ENCODE measurements at regions not wholly inside any gene's neighbourhood (a gene's known extent, or its start where the extent isn't known, plus 50 kb on each side); places are given as distances from the start of the nearest gene placed in this dataset.

- no peak for TF ChIP-seq EZH2 (IDR thresholded peaks at IDR 0.05)
- TF ChIP-seq CTCF (IDR thresholded peaks at IDR 0.05), result peak; percentile 62
- no peak overlapping the region for H3K27ac Mint-ChIP-seq
- peaks cover 12% of the 10 kb centered on the region for H3K27me3 Mint-ChIP-seq (ENCODE audit: insufficient read depth, low read depth)
Measured at GRCh38 chr17:36755586-36755985, 154.2 kb downstream of the MRM1 start.

GRCh38 chr17:36756695-36757094, 155.3 kb downstream of the MRM1 start:
- Histone ChIP-seq H3K9ac (no peak overlapping the region), H4K20me1 (ENCODE audit: low read depth) (no peaks in the 10 kb centered on the region), H3K27me3 (no peaks in the 10 kb centered on the region), H3K4me1 (no peaks in the 10 kb centered on the region), H3K4me2 (no peak overlapping the region), H3F3A (ENCODE audit: low read depth) (peaks cover 16% of the 10 kb centered on the region), H2AFZ (replicated peaks) (no peak overlapping the region), H3K27ac (no peak overlapping the region), H3K9me3 (ENCODE audit: low read depth) (no peaks in the 10 kb centered on the region), H3K4me3 (no peak overlapping the region), H3K36me3 (no peaks in the 10 kb centered on the region), H3K79me2 (ENCODE audit: low read depth) (no peaks in the 10 kb centered on the region)
- no peak overlapping the region for H3K27ac Mint-ChIP-seq
- peaks cover 5% of the 10 kb centered on the region for H3K9me3 Mint-ChIP-seq
- H3K36me3 Mint-ChIP-seq, result no peaks in the 10 kb centered on the region
- peaks cover 18% of the 10 kb centered on the region for H3K27me3 Mint-ChIP-seq (ENCODE audit: insufficient read depth, low read depth)
- peaks cover 6% of the 10 kb centered on the region for H3K4me1 Mint-ChIP-seq
- no peak for DNase-seq (ENCODE audit: low spot score)
- TF ChIP-seq EZH2phosphoT487 (IDR thresholded peaks at IDR 0.05) (no peak), EZH2 (IDR thresholded peaks at IDR 0.05) (no peak), CTCF (IDR thresholded peaks at IDR 0.05) (no peak)
- H3K4me3 Mint-ChIP-seq, result peak overlapping the region; percentile 6

More at GRCh38 chr17:36755586-36755985, 154.2 kb downstream of the MRM1 start:
- H4K20me1 ChIP-seq (ENCODE audit: low read depth), result no peaks in the 10 kb centered on the region
- H3K79me2 ChIP-seq (ENCODE audit: low read depth), result no peaks in the 10 kb centered on the region
- peaks cover 5% of the 10 kb centered on the region for H3K9me3 Mint-ChIP-seq
- no peaks in the 10 kb centered on the region for H3K9me3 ChIP-seq (ENCODE audit: low read depth)
- H3K4me2 ChIP-seq, result no peak overlapping the region
- no peak overlapping the region for H3K9ac ChIP-seq
- peaks cover 2% of the 10 kb centered on the region for H3K4me1 Mint-ChIP-seq
- no peak overlapping the region for H2AFZ ChIP-seq (replicated peaks)
- no peaks in the 10 kb centered on the region for H3K4me1 ChIP-seq
- H3K36me3 ChIP-seq, result no peaks in the 10 kb centered on the region
- DNase-seq (ENCODE audit: low spot score), result peak; percentile 70
- no peak overlapping the region for H3K4me3 ChIP-seq
- no peak overlapping the region for H3K27ac ChIP-seq
- H3F3A ChIP-seq (ENCODE audit: low read depth), result peaks cover 5% of the 10 kb centered on the region
- no peaks in the 10 kb centered on the region for H3K27me3 ChIP-seq
- H3K36me3 Mint-ChIP-seq, result no peaks in the 10 kb centered on the region
- H3K4me3 Mint-ChIP-seq, result no peak overlapping the region

- Histone ChIP-seq H4K20me1 (ENCODE audit: low read depth) (no peaks in the 10 kb centered on the region), H3K9me3 (ENCODE audit: low read depth) (no peaks in the 10 kb centered on the region), H3K9ac (no peak overlapping the region), H3K36me3 (no peaks in the 10 kb centered on the region), H2AFZ (replicated peaks) (no peak overlapping the region), H3K27ac (no peak overlapping the region), H3K4me2 (no peak overlapping the region), H3F3A (ENCODE audit: low read depth) (peaks cover 31% of the 10 kb centered on the region), H3K4me3 (no peak overlapping the region), H3K27me3 (no peaks in the 10 kb centered on the region), H3K79me2 (ENCODE audit: low read depth) (no peaks in the 10 kb centered on the region), H3K4me1 (peaks cover 21% of the 10 kb centered on the region)
- peaks cover 25% of the 10 kb centered on the region for H3K27me3 Mint-ChIP-seq (ENCODE audit: insufficient read depth, low read depth)
- peaks cover 19% of the 10 kb centered on the region for H3K4me1 Mint-ChIP-seq
- peaks cover 5% of the 10 kb centered on the region for H3K9me3 Mint-ChIP-seq
- no peak overlapping the region for H3K4me3 Mint-ChIP-seq
- no peak overlapping the region for H3K27ac Mint-ChIP-seq
- H3K36me3 Mint-ChIP-seq, result no peaks in the 10 kb centered on the region
- DNase-seq (ENCODE audit: low spot score), result no peak
- no peak for TF ChIP-seq CTCF (IDR thresholded peaks at IDR 0.05)
- no peak for TF ChIP-seq EZH2phosphoT487 (IDR thresholded peaks at IDR 0.05)
- no peak for TF ChIP-seq EZH2 (IDR thresholded peaks at IDR 0.05)
Measured at GRCh38 chr17:36760425-36760824, 159.0 kb downstream of the MRM1 start.

Data from neural progenitor cell (in vitro differentiated cells).